T-cell (primary cell): ENCODE measurements at regions not wholly inside any gene's neighbourhood (a gene's known extent, or its start where the extent isn't known, plus 50 kb on each side); places are given as distances from the start of the nearest gene placed in this dataset.

Experiments used
- ATAC-seq, 4 experiments: fragments of 200-7000 bp in 3 of 4; fragments of 150-1000 bp in 1 of 4; cut with Tn5 transposase; replicated peaks in 1 of 4; 1 replicate in 3 of 4; 2 replicates in 1 of 4; pipeline ENCODE4 v1.10.0; 2021; ENCODE audit warnings: moderate library complexity in 3 of 4, mild to moderate bottlenecking in 2 of 4, moderate number of reproducible peaks in 1 of 4
- CTCF ChIA-PET, 2 donors: fragments of 300-600 bp; sonication (Branson Sonifier 250); formaldehyde crosslinking; loops; one replicate each; lab custom pipeline; 2022; ENCODE audit warnings: antibody characterized with exemption in 2 of 2; lab: Charles Lee
- POLR2A ChIA-PET, 2 donors: fragments of 300-600 bp; sonication (Branson Sonifier 250); formaldehyde crosslinking; loops; one replicate each; lab custom pipeline; 2022; ENCODE audit warnings: antibody characterized with exemption in 2 of 2; lab: Charles Lee
- DNase-seq, 35 experiments: peaks; one replicate each; pipeline versions ENCODE4 v3.0.0 to v3.0.0-alpha.2; 2013 to 2023
- H3K27ac ChIP-seq: one replicate; pipeline ENCODE4 v1.5.1; 2013; ENCODE audit warnings: low read length
- H3K27me3 ChIP-seq, 2 experiments: replicated peaks in 1 of 2; 1 replicate in 1 of 2; 2 replicates in 1 of 2; pipeline versions ENCODE4 v1.6.1 to v1.7.0; 2013; ENCODE audit warnings: low read length in 1 of 2, mixed read lengths in 1 of 2; ENCODE audit not compliant: control insufficient read depth in 2 of 2, insufficient read depth in 2 of 2; ENCODE audit errors: extremely low read depth in 1 of 2
- H3K36me3 ChIP-seq, 2 donors: 1 replicate in 1 of 2; 2 replicates in 1 of 2; pipeline versions ENCODE4 v1.6.1 to v1.7.0; 2013; ENCODE audit warnings: low read length in 1 of 2; ENCODE audit not compliant: control insufficient read depth in 2 of 2, insufficient read depth in 1 of 2; ENCODE audit errors: extremely low read depth in 1 of 2
- H3K4me1 ChIP-seq, 2 experiments: 1 replicate in 1 of 2; 2 replicates in 1 of 2; pipeline versions ENCODE4 v1.6.1 to v1.7.0; 2013; ENCODE audit warnings: low read length in 2 of 2, mixed read lengths in 1 of 2; ENCODE audit not compliant: insufficient read depth in 2 of 2, control insufficient read depth in 1 of 2; ENCODE audit errors: extremely low read depth in 1 of 2
- H3K4me3 ChIP-seq, 2 donors: 1 replicate in 1 of 2; 2 replicates in 1 of 2; pipeline versions ENCODE4 v1.5.1 to v1.7.0; 2013; ENCODE audit warnings: mild to moderate bottlenecking in 2 of 2, low read length in 1 of 2, moderate library complexity in 1 of 2; ENCODE audit not compliant: control insufficient read depth in 1 of 2; ENCODE audit errors: extremely low read depth in 1 of 2
- H3K9me3 ChIP-seq: 2 replicates; pipeline ENCODE4 v1.7.0; 2013
- H3K27ac Mint-ChIP-seq, 2 donors: one replicate each; pipeline ENCODE4 v1.8.0; 2020 to 2021; ENCODE audit warnings: mild to moderate bottlenecking in 2 of 2, mixed read lengths in 2 of 2
- H3K27me3 Mint-ChIP-seq, 2 donors: one replicate each; pipeline ENCODE4 v1.8.0; 2021 to 2022; ENCODE audit warnings: mixed read lengths in 2 of 2
- H3K36me3 Mint-ChIP-seq: one replicate; pipeline ENCODE4 v1.8.0; 2021; ENCODE audit warnings: mixed read lengths
- H3K4me1 Mint-ChIP-seq, 3 donors: one replicate each; pipeline ENCODE4 v1.8.0; 2020 to 2022; ENCODE audit warnings: mixed read lengths in 3 of 3, mild to moderate bottlenecking in 1 of 3
- H3K4me3 Mint-ChIP-seq, 3 donors: one replicate each; pipeline ENCODE4 v1.8.0; 2020 to 2022; ENCODE audit warnings: mild to moderate bottlenecking in 3 of 3, mixed read lengths in 3 of 3, moderate library complexity in 3 of 3
- H3K9me3 Mint-ChIP-seq, 3 donors: one replicate each; pipeline ENCODE4 v1.8.0; 2020 to 2022; ENCODE audit warnings: mixed read lengths in 3 of 3
- WGBS: methylation state at CpG from one replicate; pipeline ENCODE4 v1.1.5; 2013; ENCODE audit warnings: missing lambda C conversion rate; ENCODE audit not compliant: insufficient coverage; 5-methylcytosine and 5-hydroxymethylcytosine counted together

- Mint-ChIP-seq H3K9me3 (peaks cover 0 to 7% (median 0%) of the 10 kb centered on the region in 3 donors), H3K27ac (no peak overlapping the region), H3K36me3 (no peaks in the 10 kb centered on the region), H3K4me1 (no peaks in the 10 kb centered on the region), H3K4me3 (no peak overlapping the region), H3K27me3 (peaks cover 0 to under 1% of the 10 kb centered on the region in 2 donors)
- ATAC-seq, result no peak
- CTCF ChIA-PET, result no interaction called here
- no peaks in the 10 kb centered on the region for H3K27me3 ChIP-seq
- POLR2A ChIA-PET, result no interaction called here
- H3K9me3 ChIP-seq, result no peaks in the 10 kb centered on the region
- DNase-seq, result no peak
- no peak overlapping the region for H3K27ac ChIP-seq
- no peak overlapping the region for H3K4me3 ChIP-seq
- H3K36me3 ChIP-seq, result no peaks in the 10 kb centered on the region
- H3K4me1 ChIP-seq, result no peaks in the 10 kb centered on the region
Observed at GRCh38 chr5:167908606-167909005, 382.8 kb upstream of the WWC1 start.

GRCh38 chr5:167912941-167913665 is 378.3 kb upstream of the WWC1 start:
- ChIA-PET POLR2A (no interaction called here), CTCF (no interaction called here)
- no peaks in the 10 kb centered on the region for H3K27me3 Mint-ChIP-seq
- H3K27ac Mint-ChIP-seq, result no peak overlapping the region
- DNase-seq (no peak), ATAC-seq (no peak)
- no peaks in the 10 kb centered on the region for H3K4me1 ChIP-seq
- no peaks in the 10 kb centered on the region for H3K36me3 ChIP-seq
- peaks cover 0 to 6% (median 0%) of the 10 kb centered on the region in 3 donors for H3K9me3 Mint-ChIP-seq
- no peaks in the 10 kb centered on the region for H3K9me3 ChIP-seq
- no CpG with 5 or more reads among the region's 6 CpGs for WGBS
- H3K4me1 Mint-ChIP-seq, result no peaks in the 10 kb centered on the region
- no peak overlapping the region for H3K4me3 Mint-ChIP-seq
- H3K36me3 Mint-ChIP-seq, result no peaks in the 10 kb centered on the region
- no peak overlapping the region for H3K4me3 ChIP-seq
- no peak overlapping the region for H3K27ac ChIP-seq
- H3K27me3 ChIP-seq, result no peaks in the 10 kb centered on the region

GRCh38 chr5:167915237-167915636 is 376.2 kb upstream of the WWC1 start:
- H3K9me3 Mint-ChIP-seq, result peaks cover 0 to 10% (median 2%) of the 10 kb centered on the region in 3 donors
- no CpG with 5 or more reads among the region's 4 CpGs for WGBS
- Histone ChIP-seq H3K4me1 (no peaks in the 10 kb centered on the region), H3K4me3 (no peak overlapping the region), H3K9me3 (no peaks in the 10 kb centered on the region), H3K36me3 (no peaks in the 10 kb centered on the region), H3K27me3 (no peaks in the 10 kb centered on the region), H3K27ac (no peak overlapping the region)
- H3K27ac Mint-ChIP-seq, result no peak overlapping the region
- ChIA-PET POLR2A (no interaction called here), CTCF (no interaction called here)
- H3K27me3 Mint-ChIP-seq, result no peaks in the 10 kb centered on the region
- H3K4me3 Mint-ChIP-seq, result no peak overlapping the region
- ATAC-seq (no peak), DNase-seq (no peak)
- no peaks in the 10 kb centered on the region for H3K4me1 Mint-ChIP-seq
- no peaks in the 10 kb centered on the region for H3K36me3 Mint-ChIP-seq

- Histone ChIP-seq H3K4me1 (no peaks in the 10 kb centered on the region), H3K36me3 (no peaks in the 10 kb centered on the region), H3K27ac (no peak overlapping the region), H3K4me3 (no peak overlapping the region), H3K27me3 (no peaks in the 10 kb centered on the region), H3K9me3 (no peaks in the 10 kb centered on the region)
- CTCF ChIA-PET, result no interaction called here
- H3K4me1 Mint-ChIP-seq, result no peaks in the 10 kb centered on the region
- ATAC-seq (no peak), DNase-seq (no peak)
- no peaks in the 10 kb centered on the region for H3K36me3 Mint-ChIP-seq
- H3K27me3 Mint-ChIP-seq, result no peaks in the 10 kb centered on the region
- WGBS, result 100% methylated on average over 3 of the region's 8 CpGs
- H3K9me3 Mint-ChIP-seq, result peaks cover 0 to 10% (median 2%) of the 10 kb centered on the region in 3 donors
- H3K4me3 Mint-ChIP-seq, result no peak overlapping the region
- H3K27ac Mint-ChIP-seq, result no peak overlapping the region
- POLR2A ChIA-PET, result no interaction called here
Observed at GRCh38 chr5:167916261-167916691, 375.2 kb upstream of the WWC1 start.

- H3K27ac ChIP-seq, result no peak overlapping the region
- no peaks in the 10 kb centered on the region for H3K9me3 ChIP-seq
- H3K4me3 Mint-ChIP-seq, result no peak overlapping the region
- H3K27ac Mint-ChIP-seq, result no peak overlapping the region
- H3K4me3 ChIP-seq, result no peak overlapping the region
- DNase-seq (no peak), ATAC-seq (no peak)
- H3K36me3 ChIP-seq, result no peaks in the 10 kb centered on the region
- no peaks in the 10 kb centered on the region for H3K4me1 Mint-ChIP-seq
- ChIA-PET CTCF (no interaction called here), POLR2A (no interaction called here)
- H3K27me3 ChIP-seq, result no peaks in the 10 kb centered on the region
- H3K9me3 Mint-ChIP-seq, result peaks cover 0 to 10% (median 2%) of the 10 kb centered on the region in 3 donors
- no peaks in the 10 kb centered on the region for H3K4me1 ChIP-seq
- no peaks in the 10 kb centered on the region for H3K36me3 Mint-ChIP-seq
- WGBS, result no CpG with 5 or more reads among the region's 4 CpGs
- no peaks in the 10 kb centered on the region for H3K27me3 Mint-ChIP-seq
Observed at GRCh38 chr5:167916706-167917105, 374.7 kb upstream of the WWC1 start.

GRCh38 chr5:167918184-167918812 is 373.1 kb upstream of the WWC1 start:
- H3K36me3 ChIP-seq, result no peaks in the 10 kb centered on the region
- 86% methylated on average over 10 of the region's 11 CpGs for WGBS
- Mint-ChIP-seq H3K36me3 (no peaks in the 10 kb centered on the region), H3K4me3 (no peak overlapping the region), H3K27ac (no peak overlapping the region), H3K9me3 (peaks cover 0 to 14% (median 2%) of the 10 kb centered on the region in 3 donors), H3K4me1 (no peaks in the 10 kb centered on the region), H3K27me3 (no peaks in the 10 kb centered on the region)
- ATAC-seq (no peak), DNase-seq (no peak)
- CTCF ChIA-PET, result no interaction called here
- H3K9me3 ChIP-seq, result no peaks in the 10 kb centered on the region
- H3K4me3 ChIP-seq, result no peak overlapping the region
- POLR2A ChIA-PET, result no interaction called here
- no peaks in the 10 kb centered on the region for H3K27me3 ChIP-seq
- no peak overlapping the region for H3K27ac ChIP-seq
- H3K4me1 ChIP-seq, result no peaks in the 10 kb centered on the region
